ENCODE measurements at regions not wholly inside any gene's neighbourhood (a gene's known extent, or its start where the extent isn't known, plus 50 kb on each side); places are given as distances from the start of the nearest gene placed in this dataset.
A peak's percentile ranks its signal among the peaks of the same experiment; 100 is the strongest.

GRCh38 chr5:67290655-67291054 is 94.1 kb upstream of the CD180 start:
- Histone ChIP-seq H4K91ac (ENCODE audit: low read depth, low read length) (no peak overlapping the region), H3K18ac (ENCODE audit: low read length) (no peak overlapping the region), H2BK5ac (ENCODE audit: low read depth, low read length, poor library complexity) (no peak overlapping the region), H3K27ac (ENCODE audit: low read depth, low read length) (no peak overlapping the region), H2AK5ac (ENCODE audit: low read length) (no peak overlapping the region), H4K8ac (ENCODE audit: low read depth, low read length) (no peak overlapping the region), H3K23ac (ENCODE audit: low read length) (no peak overlapping the region), H2BK12ac (ENCODE audit: low read length) (no peak overlapping the region), H3K4me3 (ENCODE audit: low read depth, low read length) (no peak overlapping the region), H3K79me1 (ENCODE audit: low read length) (no peaks in the 10 kb centered on the region), H3K79me2 (ENCODE audit: control insufficient read depth, insufficient read depth, low read length, poor library complexity) (no peaks in the 10 kb centered on the region), H3K9ac (ENCODE audit: low read length) (no peak overlapping the region), H4K12ac (ENCODE audit: low read depth, low read length) (no peak overlapping the region), H2BK120ac (ENCODE audit: insufficient read depth, low read length, poor library complexity) (no peak overlapping the region), H3K4me2 (ENCODE audit: low read length) (no peak overlapping the region), H3K14ac (ENCODE audit: low read length) (no peak overlapping the region), H3K4ac (ENCODE audit: low read depth, low read length) (no peak overlapping the region), H2AFZ (ENCODE audit: insufficient read depth, low read length, poor library complexity) (no peak overlapping the region), H3K36me3 (ENCODE audit: control insufficient read depth in 1 of 2, insufficient read depth in 2 of 2, low read length in 2 of 2) (no peaks in the 10 kb centered on the region), H3K9me3 (ENCODE audit: insufficient read depth, low read depth, low read length) (no peaks in the 10 kb centered on the region), H3K27me3 (ENCODE audit: insufficient read depth, low read length) (no peaks in the 10 kb centered on the region), H3K4me1 (ENCODE audit: control insufficient read depth in 1 of 2, insufficient read depth in 2 of 2, low read length in 2 of 2) (peaks cover 2 to 4% of the 10 kb centered on the region in 2 experiments)
- DNase-seq, result no peak
- WGBS (ENCODE audit: extremely low coverage, insufficient coverage, insufficient read length), result no CpG with 5 or more reads among the region's 3 CpGs

DNA sequence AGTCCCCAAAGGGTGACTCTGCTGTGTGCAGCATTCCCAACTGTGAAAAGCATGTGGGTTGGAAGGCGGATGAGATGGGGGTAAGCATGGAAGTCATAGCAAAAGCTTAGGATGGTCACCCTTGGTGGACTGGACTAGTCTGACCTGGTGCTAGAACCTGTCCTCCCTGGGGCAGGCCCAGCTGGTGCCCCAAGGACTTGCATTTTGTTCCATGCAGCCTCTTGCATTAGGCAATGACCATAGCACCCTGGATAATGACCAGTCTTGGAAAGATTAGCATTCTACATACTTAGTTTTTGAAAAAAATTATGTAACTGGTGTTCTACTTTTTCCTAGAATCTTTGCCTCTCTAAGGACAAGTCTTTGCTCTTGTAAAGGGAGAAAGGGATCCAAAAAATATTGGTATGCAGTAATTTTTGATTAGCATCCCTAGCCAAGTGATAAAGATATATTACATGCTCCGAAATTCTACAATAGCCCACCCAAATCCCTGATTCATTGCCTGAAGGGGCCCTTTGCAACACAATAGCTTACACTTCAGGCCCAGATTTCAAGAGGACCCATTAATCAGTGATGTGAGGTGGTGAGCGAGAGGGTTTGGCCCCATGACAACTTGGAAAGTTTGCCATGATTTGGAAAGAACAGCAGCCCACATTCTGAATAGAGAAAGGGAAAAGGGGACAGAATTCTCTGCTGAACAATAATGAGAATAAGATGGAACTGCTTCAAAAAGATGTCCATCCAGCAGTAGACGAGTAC is 93.3 kb upstream of the CD180 start:
- Histone ChIP-seq H2BK5ac (ENCODE audit: low read depth, low read length, poor library complexity) (no peak overlapping the region), H3K27ac (ENCODE audit: low read depth, low read length) (no peak overlapping the region), H3K4ac (ENCODE audit: low read depth, low read length) (no peak overlapping the region), H3K23ac (ENCODE audit: low read length) (no peak overlapping the region), H3K27me3 (ENCODE audit: insufficient read depth, low read length) (no peaks in the 10 kb centered on the region), H2AFZ (ENCODE audit: insufficient read depth, low read length, poor library complexity) (peak overlapping the region; percentile 10), H3K9me3 (ENCODE audit: insufficient read depth, low read depth, low read length) (no peaks in the 10 kb centered on the region), H3K79me2 (ENCODE audit: control insufficient read depth, insufficient read depth, low read length, poor library complexity) (no peaks in the 10 kb centered on the region), H3K9ac (ENCODE audit: low read length) (no peak overlapping the region), H3K4me1 (ENCODE audit: control insufficient read depth in 1 of 2, insufficient read depth in 2 of 2, low read length in 2 of 2) (peaks cover 2 to 4% of the 10 kb centered on the region in 2 experiments), H3K14ac (ENCODE audit: low read length) (no peak overlapping the region), H3K18ac (ENCODE audit: low read length) (no peak overlapping the region), H3K36me3 (ENCODE audit: control insufficient read depth in 1 of 2, insufficient read depth in 2 of 2, low read length in 2 of 2) (no peaks in the 10 kb centered on the region), H4K12ac (ENCODE audit: low read depth, low read length) (no peak overlapping the region), H4K91ac (ENCODE audit: low read depth, low read length) (no peak overlapping the region), H2AK5ac (ENCODE audit: low read length) (no peak overlapping the region), H3K4me3 (ENCODE audit: low read depth, low read length) (no peak overlapping the region), H3K4me2 (ENCODE audit: low read length) (no peak overlapping the region), H2BK12ac (ENCODE audit: low read length) (no peak overlapping the region), H3K79me1 (ENCODE audit: low read length) (no peaks in the 10 kb centered on the region), H4K8ac (ENCODE audit: low read depth, low read length) (no peak overlapping the region), H2BK120ac (ENCODE audit: insufficient read depth, low read length, poor library complexity) (no peak overlapping the region)
- DNase-seq, result peak in 1 of 2 donors; percentile 14
- WGBS (ENCODE audit: extremely low coverage, insufficient coverage, insufficient read length), result no CpG with 5 or more reads among the region's 4 CpGs

DNA sequence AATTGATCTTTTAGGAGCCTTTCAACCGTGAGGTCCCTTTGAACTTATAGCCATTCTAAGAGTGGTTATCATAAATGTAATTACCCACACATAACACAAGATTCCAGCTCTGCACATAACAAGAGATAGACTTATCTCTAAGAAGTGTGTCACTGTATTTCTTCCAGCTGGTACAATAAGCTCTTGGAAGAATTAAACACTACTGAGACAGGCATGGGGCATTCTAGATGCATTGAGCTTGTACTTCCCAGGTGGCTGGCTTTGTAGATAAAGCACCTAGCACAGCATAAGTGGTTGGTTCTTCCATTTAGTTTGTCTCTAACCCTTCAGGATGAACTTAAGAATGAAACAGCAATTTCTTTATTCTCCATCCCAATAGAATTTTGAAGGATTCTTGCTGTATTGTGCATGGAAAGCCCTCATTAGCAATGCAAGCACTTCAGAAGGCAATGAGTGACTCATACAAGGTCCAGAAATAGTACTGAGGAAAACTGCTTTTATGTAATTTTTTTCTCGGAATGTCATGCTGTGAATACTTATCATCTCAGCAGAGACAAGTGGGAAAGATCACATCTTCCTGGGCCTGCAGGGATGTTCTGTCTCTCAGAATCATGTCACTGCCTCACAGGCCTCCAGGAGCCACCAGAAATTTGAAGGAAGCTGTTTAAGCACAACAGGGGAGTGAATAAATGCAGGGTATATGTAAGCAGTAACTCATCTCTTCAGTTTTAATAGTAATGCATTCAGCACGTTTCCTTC is 91.1 kb upstream of the CD180 start:
- H4K8ac ChIP-seq (ENCODE audit: low read depth, low read length), result no peak overlapping the region
- no peak overlapping the region for H3K4me2 ChIP-seq (ENCODE audit: low read length)
- no peak overlapping the region for H3K23ac ChIP-seq (ENCODE audit: low read length)
- H4K91ac ChIP-seq (ENCODE audit: low read depth, low read length), result no peak overlapping the region
- no peak overlapping the region for H4K12ac ChIP-seq (ENCODE audit: low read depth, low read length)
- no peaks in the 10 kb centered on the region for H3K9me3 ChIP-seq (ENCODE audit: insufficient read depth, low read depth, low read length)
- peak; percentile 32 to 84 for DNase-seq
- H3K14ac ChIP-seq (ENCODE audit: low read length), result no peak overlapping the region
- H3K36me3 ChIP-seq (ENCODE audit: control insufficient read depth in 1 of 2, insufficient read depth in 2 of 2, low read length in 2 of 2), result no peaks in the 10 kb centered on the region
- no peak overlapping the region for H2AK5ac ChIP-seq (ENCODE audit: low read length)
- no peak overlapping the region for H3K27ac ChIP-seq (ENCODE audit: low read depth, low read length)
- H2AFZ ChIP-seq (ENCODE audit: insufficient read depth, low read length, poor library complexity), result no peak overlapping the region
- H3K4me3 ChIP-seq (ENCODE audit: low read depth, low read length), result no peak overlapping the region
- no peak overlapping the region for H3K18ac ChIP-seq (ENCODE audit: low read length)
- H2BK12ac ChIP-seq (ENCODE audit: low read length), result no peak overlapping the region
- no peak overlapping the region for H3K4ac ChIP-seq (ENCODE audit: low read depth, low read length)
- no peak overlapping the region for H2BK120ac ChIP-seq (ENCODE audit: insufficient read depth, low read length, poor library complexity)
- no CpG with 5 or more reads among the region's 3 CpGs for WGBS (ENCODE audit: extremely low coverage, insufficient coverage, insufficient read length)
- no peak overlapping the region for H3K9ac ChIP-seq (ENCODE audit: low read length)
- peaks cover 0 to 2% of the 10 kb centered on the region in 2 experiments for H3K4me1 ChIP-seq (ENCODE audit: control insufficient read depth in 1 of 2, insufficient read depth in 2 of 2, low read length in 2 of 2)
- no peak overlapping the region for H2BK5ac ChIP-seq (ENCODE audit: low read depth, low read length, poor library complexity)
- H3K27me3 ChIP-seq (ENCODE audit: insufficient read depth, low read length), result no peaks in the 10 kb centered on the region
- H3K79me2 ChIP-seq (ENCODE audit: control insufficient read depth, insufficient read depth, low read length, poor library complexity), result no peaks in the 10 kb centered on the region
- H3K79me1 ChIP-seq (ENCODE audit: low read length), result no peaks in the 10 kb centered on the region

GRCh38 chr5:67286006-67286405 is 89.4 kb upstream of the CD180 start:
- no CpG with 5 or more reads among the region's 4 CpGs for WGBS (ENCODE audit: extremely low coverage, insufficient coverage, insufficient read length)
- no peak overlapping the region for H2AFZ ChIP-seq (ENCODE audit: insufficient read depth, low read length, poor library complexity)
- H4K8ac ChIP-seq (ENCODE audit: low read depth, low read length), result no peak overlapping the region
- H3K79me1 ChIP-seq (ENCODE audit: low read length), result no peaks in the 10 kb centered on the region
- H2AK5ac ChIP-seq (ENCODE audit: low read length), result no peak overlapping the region
- H3K14ac ChIP-seq (ENCODE audit: low read length), result no peak overlapping the region
- no peak overlapping the region for H4K91ac ChIP-seq (ENCODE audit: low read depth, low read length)
- no peak overlapping the region for H3K4ac ChIP-seq (ENCODE audit: low read depth, low read length)
- no peak overlapping the region for H2BK120ac ChIP-seq (ENCODE audit: insufficient read depth, low read length, poor library complexity)
- no peaks in the 10 kb centered on the region for H3K36me3 ChIP-seq (ENCODE audit: control insufficient read depth in 1 of 2, insufficient read depth in 2 of 2, low read length in 2 of 2)
- no peaks in the 10 kb centered on the region for H3K9me3 ChIP-seq (ENCODE audit: insufficient read depth, low read depth, low read length)
- H3K23ac ChIP-seq (ENCODE audit: low read length), result no peak overlapping the region
- H3K79me2 ChIP-seq (ENCODE audit: control insufficient read depth, insufficient read depth, low read length, poor library complexity), result no peaks in the 10 kb centered on the region
- H3K27me3 ChIP-seq (ENCODE audit: insufficient read depth, low read length), result no peaks in the 10 kb centered on the region
- H2BK5ac ChIP-seq (ENCODE audit: low read depth, low read length, poor library complexity), result no peak overlapping the region
- no peak overlapping the region for H2BK12ac ChIP-seq (ENCODE audit: low read length)
- H3K18ac ChIP-seq (ENCODE audit: low read length), result no peak overlapping the region
- H3K4me2 ChIP-seq (ENCODE audit: low read length), result no peak overlapping the region
- no peak overlapping the region for H4K12ac ChIP-seq (ENCODE audit: low read depth, low read length)
- H3K9ac ChIP-seq (ENCODE audit: low read length), result no peak overlapping the region
- no peak for DNase-seq
- H3K4me3 ChIP-seq (ENCODE audit: low read depth, low read length), result no peak overlapping the region
- H3K27ac ChIP-seq (ENCODE audit: low read depth, low read length), result no peak overlapping the region
- H3K4me1 ChIP-seq (ENCODE audit: control insufficient read depth in 1 of 2, insufficient read depth in 2 of 2, low read length in 2 of 2), result peaks cover 0 to 2% of the 10 kb centered on the region in 2 experiments
